ENCODE measurements at regions not wholly inside any gene's neighbourhood (a gene's known extent, or its start where the extent isn't known, plus 50 kb on each side); places are given as distances from the start of the nearest gene placed in this dataset.

DNA sequence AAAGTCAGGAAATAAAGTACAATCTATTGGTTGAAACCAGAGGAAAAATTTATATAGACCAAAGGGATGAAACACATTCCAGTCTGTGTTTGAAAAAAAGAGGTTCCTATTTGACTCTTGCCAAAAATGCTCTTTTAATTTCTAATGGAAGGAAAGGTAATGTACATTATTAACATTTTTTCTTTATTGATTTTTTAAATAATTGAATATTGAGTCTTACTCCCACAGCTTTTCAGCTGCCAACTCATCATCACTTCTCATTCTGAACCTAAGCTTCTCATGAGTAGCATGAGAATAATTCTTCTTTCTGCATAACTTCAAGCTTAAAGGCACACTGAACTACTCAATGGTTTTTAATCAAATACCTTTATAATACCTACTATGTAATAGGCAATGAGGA is 49.8 kb upstream of the FHIP2A start:
- DNase-seq, result no peak
